ENCODE measurements at regions not wholly inside any gene's neighbourhood (a gene's known extent, or its start where the extent isn't known, plus 50 kb on each side); places are given as distances from the start of the nearest gene placed in this dataset.
"Not testable (repeated sequence)": the region's sequence is repeated elsewhere in the genome, so short reads cannot be mapped to it uniquely, and the experiment has no call there.

- no peaks in the 10 kb centered on the region for H3K4me1 ChIP-seq (ENCODE audit: control insufficient read depth, insufficient read depth, low read length)
- no peak overlapping the region for H3K27ac ChIP-seq (ENCODE audit: insufficient read depth, low read depth, low read length, poor library complexity, severe bottlenecking)
- H3K36me3 ChIP-seq (ENCODE audit: control insufficient read depth, insufficient read depth, low read length) = no peaks in the 10 kb centered on the region
- WGBS, 2 experiments = 100% methylated on average over 1 of the region's 1 CpG
- H3K9me3 ChIP-seq (ENCODE audit: control insufficient read depth, low read length) = no peaks in the 10 kb centered on the region
- H3K4me3 ChIP-seq (ENCODE audit: insufficient read depth, low read depth, low read length) = no peak overlapping the region
- no peaks in the 10 kb centered on the region for H3K27me3 ChIP-seq (ENCODE audit: control insufficient read depth, insufficient read depth, low read length, poor library complexity, severe bottlenecking)
Observed at GRCh38 chr3:89714237-89714636, 606.8 kb downstream of the EPHA3 start.

- no peak overlapping the region for H3K27ac ChIP-seq (ENCODE audit: insufficient read depth, low read depth, low read length, poor library complexity, severe bottlenecking)
- H3K4me3 ChIP-seq (ENCODE audit: insufficient read depth, low read depth, low read length) = no peak overlapping the region
- no peaks in the 10 kb centered on the region for H3K9me3 ChIP-seq (ENCODE audit: control insufficient read depth, low read length)
- H3K36me3 ChIP-seq (ENCODE audit: control insufficient read depth, insufficient read depth, low read length) = no peaks in the 10 kb centered on the region
- H3K27me3 ChIP-seq (ENCODE audit: control insufficient read depth, insufficient read depth, low read length, poor library complexity, severe bottlenecking) = no peaks in the 10 kb centered on the region
- H3K4me1 ChIP-seq (ENCODE audit: control insufficient read depth, insufficient read depth, low read length) = no peaks in the 10 kb centered on the region
- 88% methylated on average over 1 of the region's 1 CpG; no CpG with 5 or more reads in 1 of the 2 experiments for WGBS, 2 experiments
Observed at GRCh38 chr3:89740080-89740880, 632.9 kb downstream of the EPHA3 start.

GRCh38 chr3:89740881-89741177 lies 633.4 kb downstream of the EPHA3 start:
- Histone ChIP-seq H3K9me3 (ENCODE audit: control insufficient read depth, low read length) (no peaks in the 10 kb centered on the region), H3K27ac (ENCODE audit: insufficient read depth, low read depth, low read length, poor library complexity, severe bottlenecking) (no peak overlapping the region), H3K4me1 (ENCODE audit: control insufficient read depth, insufficient read depth, low read length) (no peaks in the 10 kb centered on the region), H3K4me3 (ENCODE audit: insufficient read depth, low read depth, low read length) (no peak overlapping the region), H3K27me3 (ENCODE audit: control insufficient read depth, insufficient read depth, low read length, poor library complexity, severe bottlenecking) (no peaks in the 10 kb centered on the region), H3K36me3 (ENCODE audit: control insufficient read depth, insufficient read depth, low read length) (no peaks in the 10 kb centered on the region)

GRCh38 chr3:89742546-89742945 lies 635.1 kb downstream of the EPHA3 start:
- H3K27ac ChIP-seq (ENCODE audit: insufficient read depth, low read depth, low read length, poor library complexity, severe bottlenecking) = no peak overlapping the region
- no peak overlapping the region for H3K4me3 ChIP-seq (ENCODE audit: insufficient read depth, low read depth, low read length)
- no peaks in the 10 kb centered on the region for H3K36me3 ChIP-seq (ENCODE audit: control insufficient read depth, insufficient read depth, low read length)
- no peaks in the 10 kb centered on the region for H3K9me3 ChIP-seq (ENCODE audit: control insufficient read depth, low read length)
- no peaks in the 10 kb centered on the region for H3K27me3 ChIP-seq (ENCODE audit: control insufficient read depth, insufficient read depth, low read length, poor library complexity, severe bottlenecking)
- H3K4me1 ChIP-seq (ENCODE audit: control insufficient read depth, insufficient read depth, low read length) = no peaks in the 10 kb centered on the region
- WGBS, 2 experiments = 92 to 100% methylated on average over 2 of the region's 2 CpGs

GRCh38 chr3:89747541-89748278 lies 640.3 kb downstream of the EPHA3 start:
- H3K27me3 ChIP-seq (ENCODE audit: control insufficient read depth, insufficient read depth, low read length, poor library complexity, severe bottlenecking); H3K9me3 ChIP-seq (ENCODE audit: control insufficient read depth, low read length); H3K4me3 ChIP-seq (ENCODE audit: insufficient read depth, low read depth, low read length); H3K36me3 ChIP-seq (ENCODE audit: control insufficient read depth, insufficient read depth, low read length); H3K27ac ChIP-seq (ENCODE audit: insufficient read depth, low read depth, low read length, poor library complexity, severe bottlenecking); H3K4me1 ChIP-seq (ENCODE audit: control insufficient read depth, insufficient read depth, low read length): not testable (repeated sequence)
- WGBS, 2 experiments = 85 to 89% methylated on average over 24 of the region's 24 CpGs

- no peaks in the 10 kb centered on the region for H3K4me1 ChIP-seq (ENCODE audit: control insufficient read depth, insufficient read depth, low read length)
- H3K36me3 ChIP-seq (ENCODE audit: control insufficient read depth, insufficient read depth, low read length) = no peaks in the 10 kb centered on the region
- H3K27ac ChIP-seq (ENCODE audit: insufficient read depth, low read depth, low read length, poor library complexity, severe bottlenecking) = no peak overlapping the region
- WGBS, 2 experiments = 52 to 60% methylated on average over 1 of the region's 1 CpG
- H3K9me3 ChIP-seq (ENCODE audit: control insufficient read depth, low read length) = no peaks in the 10 kb centered on the region
- H3K27me3 ChIP-seq (ENCODE audit: control insufficient read depth, insufficient read depth, low read length, poor library complexity, severe bottlenecking) = no peaks in the 10 kb centered on the region
- no peak overlapping the region for H3K4me3 ChIP-seq (ENCODE audit: insufficient read depth, low read depth, low read length)
Observed at GRCh38 chr3:89762405-89762804, 655.0 kb downstream of the EPHA3 start.

- Histone ChIP-seq H3K27me3 (ENCODE audit: control insufficient read depth, insufficient read depth, low read length, poor library complexity, severe bottlenecking) (no peaks in the 10 kb centered on the region), H3K27ac (ENCODE audit: insufficient read depth, low read depth, low read length, poor library complexity, severe bottlenecking) (no peak overlapping the region), H3K9me3 (ENCODE audit: control insufficient read depth, low read length) (no peaks in the 10 kb centered on the region), H3K4me1 (ENCODE audit: control insufficient read depth, insufficient read depth, low read length) (no peaks in the 10 kb centered on the region), H3K4me3 (ENCODE audit: insufficient read depth, low read depth, low read length) (no peak overlapping the region), H3K36me3 (ENCODE audit: control insufficient read depth, insufficient read depth, low read length) (no peaks in the 10 kb centered on the region)
- 83 to 87% methylated on average over 4 of the region's 4 CpGs for WGBS, 2 experiments
Observed at GRCh38 chr3:89783341-89783927, 676.0 kb downstream of the EPHA3 start.

GRCh38 chr3:89787485-89787884 lies 680.1 kb downstream of the EPHA3 start:
- no peaks in the 10 kb centered on the region for H3K9me3 ChIP-seq (ENCODE audit: control insufficient read depth, low read length)
- no peak overlapping the region for H3K27ac ChIP-seq (ENCODE audit: insufficient read depth, low read depth, low read length, poor library complexity, severe bottlenecking)
- H3K36me3 ChIP-seq (ENCODE audit: control insufficient read depth, insufficient read depth, low read length) = no peaks in the 10 kb centered on the region
- no peak overlapping the region for H3K4me3 ChIP-seq (ENCODE audit: insufficient read depth, low read depth, low read length)
- H3K4me1 ChIP-seq (ENCODE audit: control insufficient read depth, insufficient read depth, low read length) = no peaks in the 10 kb centered on the region
- 92 to 97% methylated on average over 4 of the region's 5 CpGs for WGBS, 2 experiments
- no peaks in the 10 kb centered on the region for H3K27me3 ChIP-seq (ENCODE audit: control insufficient read depth, insufficient read depth, low read length, poor library complexity, severe bottlenecking)

GRCh38 chr3:89787979-89788378 lies 680.6 kb downstream of the EPHA3 start:
- whole genome bisulfite sequencing, 2 experiments = 78 to 100% methylated on average over 1 of the region's 1 CpG
- no peaks in the 10 kb centered on the region for H3K27me3 ChIP-seq (ENCODE audit: control insufficient read depth, insufficient read depth, low read length, poor library complexity, severe bottlenecking)
- H3K4me3 ChIP-seq (ENCODE audit: insufficient read depth, low read depth, low read length) = no peak overlapping the region
- H3K27ac ChIP-seq (ENCODE audit: insufficient read depth, low read depth, low read length, poor library complexity, severe bottlenecking) = no peak overlapping the region
- no peaks in the 10 kb centered on the region for H3K36me3 ChIP-seq (ENCODE audit: control insufficient read depth, insufficient read depth, low read length)
- H3K9me3 ChIP-seq (ENCODE audit: control insufficient read depth, low read length) = no peaks in the 10 kb centered on the region
- H3K4me1 ChIP-seq (ENCODE audit: control insufficient read depth, insufficient read depth, low read length) = no peaks in the 10 kb centered on the region

GRCh38 chr3:89795506-89795905 lies 688.1 kb downstream of the EPHA3 start:
- 68 to 72% methylated on average over 2 to 3 of the region's 3 CpGs for WGBS, 2 experiments
- Histone ChIP-seq H3K36me3 (ENCODE audit: control insufficient read depth, insufficient read depth, low read length) (no peaks in the 10 kb centered on the region), H3K4me1 (ENCODE audit: control insufficient read depth, insufficient read depth, low read length) (no peaks in the 10 kb centered on the region), H3K4me3 (ENCODE audit: insufficient read depth, low read depth, low read length) (no peak overlapping the region), H3K27me3 (ENCODE audit: control insufficient read depth, insufficient read depth, low read length, poor library complexity, severe bottlenecking) (no peaks in the 10 kb centered on the region), H3K27ac (ENCODE audit: insufficient read depth, low read depth, low read length, poor library complexity, severe bottlenecking) (no peak overlapping the region), H3K9me3 (ENCODE audit: control insufficient read depth, low read length) (no peaks in the 10 kb centered on the region)
